ENCODE measurements at regions not wholly inside any gene's neighbourhood (a gene's known extent, or its start where the extent isn't known, plus 50 kb on each side); places are given as distances from the start of the nearest gene placed in this dataset.
"Not testable (repeated sequence)": the region's sequence is repeated elsewhere in the genome, so short reads cannot be mapped to it uniquely, and the experiment has no call there.

DNA sequence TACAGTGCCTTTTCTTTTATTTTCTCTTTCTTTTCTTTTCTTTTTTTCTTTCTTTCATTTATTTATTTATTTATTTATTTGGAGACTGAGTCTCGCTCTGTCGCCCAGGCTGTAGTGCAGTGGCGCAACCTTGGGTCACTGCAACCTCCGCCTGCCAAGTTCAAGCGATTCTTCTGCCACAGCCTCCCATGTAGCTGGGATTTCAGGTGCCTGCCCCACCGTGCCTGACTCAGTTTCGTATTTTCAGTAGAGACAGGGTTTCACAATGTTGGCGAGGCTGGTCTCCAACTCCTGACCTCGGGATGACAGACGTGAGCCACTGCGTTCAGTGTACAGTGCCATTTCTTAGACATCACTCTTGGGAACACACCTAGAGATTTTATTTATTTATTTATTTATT lies 110.0 kb upstream of the ANKRD30BL start:
- H3K4me3 ChIP-seq (ENCODE audit: low read depth, low read length) = not testable (repeated sequence)

DNA sequence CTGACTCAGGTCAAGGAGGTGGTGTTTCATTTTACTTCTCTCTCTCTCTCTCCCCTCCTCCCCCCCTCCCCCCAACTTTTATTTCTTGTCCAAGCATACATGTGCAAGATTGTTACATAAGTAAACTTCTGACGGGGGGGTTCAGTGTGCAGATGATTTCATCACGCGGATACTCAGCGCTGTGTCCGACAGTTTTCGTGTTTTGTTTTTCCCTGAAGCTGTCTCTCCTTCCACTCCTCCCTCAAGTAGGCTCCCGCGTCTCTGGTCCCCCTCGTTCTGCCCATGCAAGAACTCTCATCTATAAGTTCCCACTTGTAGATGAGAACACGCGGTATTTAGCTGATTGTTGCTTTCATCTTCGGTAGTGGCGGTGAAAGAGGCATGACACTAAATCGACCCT lies 111.0 kb upstream of the ANKRD30BL start:
- H3K4me3 ChIP-seq (ENCODE audit: low read depth, low read length) = no peak overlapping the region

- not testable (repeated sequence) for H3K4me3 ChIP-seq (ENCODE audit: low read depth, low read length)
These were observed 111.8 kb upstream of the ANKRD30BL start for GRCh38 chr2:132273585-132273984.

DNA sequence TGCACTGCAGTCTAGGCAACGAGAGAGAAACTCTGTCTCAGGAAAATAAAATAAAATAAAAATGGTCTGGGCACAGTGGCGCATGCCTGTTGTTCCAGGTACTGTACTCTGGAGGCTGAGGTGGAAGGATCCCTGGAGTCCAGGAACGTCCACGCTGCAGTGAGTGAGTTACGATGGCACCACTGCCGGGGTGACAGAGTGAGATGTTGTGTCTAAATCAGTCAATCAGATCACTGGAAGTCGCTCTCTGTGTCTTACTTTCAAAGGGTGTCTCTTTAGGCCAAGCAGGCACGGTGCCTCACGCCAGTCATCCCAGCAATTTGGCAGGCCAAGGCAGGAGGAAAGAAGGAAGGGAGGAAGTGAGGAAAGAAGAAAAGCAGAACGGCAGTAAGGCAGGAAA lies 112.2 kb upstream of the ANKRD30BL start:
- no peak overlapping the region for H3K4me3 ChIP-seq (ENCODE audit: low read depth, low read length)

DNA sequence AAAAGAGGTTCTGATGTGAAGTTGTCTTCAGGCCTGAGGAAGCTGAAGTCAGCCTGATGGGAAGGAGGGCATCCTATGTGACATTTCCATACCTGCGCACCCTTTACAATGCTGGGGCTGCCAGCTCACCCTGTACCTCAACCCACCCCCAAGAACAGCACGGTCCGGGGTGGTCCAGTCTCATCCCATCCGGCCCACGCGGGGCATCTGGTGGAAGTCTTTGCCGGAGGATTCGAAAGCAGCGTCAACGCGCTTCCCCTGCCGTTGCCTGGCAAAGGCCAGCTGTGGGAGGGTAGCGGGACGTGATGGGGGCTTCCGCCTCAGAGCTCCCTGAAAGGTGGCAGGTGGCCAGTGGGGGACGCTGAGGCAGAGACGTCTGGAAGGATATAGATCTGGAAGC lies 113.6 kb upstream of the ANKRD30BL start:
- no peak overlapping the region for H3K4me3 ChIP-seq (ENCODE audit: low read depth, low read length)

DNA sequence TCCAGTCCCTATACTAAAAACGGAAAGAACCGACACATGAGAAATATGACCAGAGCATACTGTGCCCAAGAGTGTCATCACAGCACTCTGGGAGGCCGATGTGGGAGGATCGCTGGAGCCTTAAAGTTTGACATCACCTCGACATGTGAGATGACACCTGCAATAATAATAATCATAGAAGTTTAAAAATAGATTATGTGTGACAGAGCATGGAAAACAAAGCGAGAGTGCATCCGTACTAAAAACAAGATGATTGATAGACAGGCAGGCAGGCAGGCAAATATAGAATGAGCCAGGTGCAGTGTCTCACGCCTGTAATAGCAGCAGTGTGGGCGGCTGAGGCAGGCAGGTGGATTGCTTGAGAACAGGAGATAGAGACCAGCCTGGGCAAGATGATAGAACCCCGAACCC lies 114.8 kb upstream of the ANKRD30BL start:
- H3K4me3 ChIP-seq (ENCODE audit: low read depth, low read length) = no peak overlapping the region

GRCh38 chr2:132278267-132278666 lies 116.5 kb upstream of the ANKRD30BL start:
- H3K4me3 ChIP-seq (ENCODE audit: low read depth, low read length) = no peak overlapping the region

GRCh38 chr2:132279344-132279743 lies 117.6 kb upstream of the ANKRD30BL start:
- no peak overlapping the region for H3K4me3 ChIP-seq (ENCODE audit: low read depth, low read length)

GRCh38 chr2:132279930-132280615 lies 118.3 kb upstream of the ANKRD30BL start:
- H3K4me3 ChIP-seq (ENCODE audit: low read depth, low read length) = no peak overlapping the region

DNA sequence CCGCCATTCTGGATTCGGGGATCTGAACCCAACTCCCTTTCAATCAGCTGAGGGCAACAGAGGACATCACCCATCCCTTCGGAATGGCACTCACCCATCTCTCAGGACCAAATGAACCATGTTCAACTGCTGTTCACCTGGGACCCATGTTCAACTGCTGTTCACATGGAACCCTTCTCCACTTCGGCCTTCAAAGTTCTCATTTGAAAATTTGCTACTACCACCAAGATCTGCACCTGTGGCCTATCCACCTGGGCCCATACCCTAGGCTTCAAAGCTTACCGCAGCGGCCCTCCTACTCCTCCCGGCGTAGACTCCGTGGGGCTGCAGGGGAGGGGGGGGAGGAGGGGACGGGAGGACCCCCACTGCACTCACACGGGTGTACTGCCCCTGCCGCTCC lies 119.2 kb upstream of the ANKRD30BL start:
- H3K4me3 ChIP-seq (ENCODE audit: low read depth, low read length) = no peak overlapping the region

GRCh38 chr2:132282104-132282503 lies 120.4 kb upstream of the ANKRD30BL start:
- H3K4me3 ChIP-seq (ENCODE audit: low read depth, low read length) = not testable (repeated sequence)

- no peak overlapping the region for H3K4me3 ChIP-seq (ENCODE audit: low read depth, low read length)
These were observed 121.2 kb upstream of the ANKRD30BL start for GRCh38 chr2:132282911-132283310.

GRCh38 chr2:132286289-132286911 lies 124.6 kb upstream of the ANKRD30BL start:
- H3K4me3 ChIP-seq (ENCODE audit: low read depth, low read length) = not testable (repeated sequence)

- H3K4me3 ChIP-seq (ENCODE audit: low read depth, low read length) = not testable (repeated sequence)
These were observed 126.2 kb upstream of the ANKRD30BL start for GRCh38 chr2:132287910-132288309.

GRCh38 chr2:132289138-132289537 lies 127.4 kb upstream of the ANKRD30BL start:
- H3K4me3 ChIP-seq (ENCODE audit: low read depth, low read length) = not testable (repeated sequence)

- H3K4me3 ChIP-seq (ENCODE audit: low read depth, low read length) = not testable (repeated sequence)
These were observed 126.8 kb upstream of the GPR39 start for GRCh38 chr2:132289812-132290211.

DNA sequence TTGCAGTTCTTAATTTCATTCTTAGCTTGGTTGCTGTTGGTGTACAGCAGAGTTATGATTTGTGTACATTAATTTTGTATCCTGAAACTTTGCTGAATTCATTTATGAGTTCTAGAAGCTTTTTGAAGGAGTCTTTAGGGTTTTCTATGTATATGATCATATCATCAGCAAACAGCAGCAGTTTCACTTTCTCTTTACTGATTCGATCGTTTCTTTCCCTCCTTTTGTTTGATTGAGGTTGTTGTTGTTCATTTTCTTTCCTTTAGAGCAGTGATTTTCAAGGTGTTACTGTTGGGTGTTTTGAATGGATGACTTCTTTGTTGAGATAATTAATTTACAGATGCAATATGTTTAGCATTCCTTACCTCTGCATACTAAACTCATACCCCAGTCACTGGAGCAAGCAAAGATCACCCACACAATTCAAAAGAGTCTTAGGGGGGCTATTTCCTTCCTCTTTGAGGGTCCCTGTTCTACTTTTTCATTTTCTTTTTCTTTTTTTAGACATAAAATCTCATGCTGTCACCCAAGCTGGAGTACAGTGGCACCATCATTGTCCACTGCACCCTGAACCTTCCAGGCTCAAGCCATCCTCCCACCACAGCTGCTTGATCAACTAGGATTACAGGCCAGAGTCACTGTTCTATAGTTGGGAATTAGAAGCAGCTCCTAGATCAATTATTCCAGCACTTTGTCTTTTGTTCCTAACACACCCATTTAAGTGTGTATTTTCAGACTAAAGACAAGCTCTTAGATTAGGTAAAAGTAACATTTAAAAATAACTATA lies 115.8 kb upstream of the GPR39 start:
- H3K4me3 ChIP-seq (ENCODE audit: low read depth, low read length) = not testable (repeated sequence)

DNA sequence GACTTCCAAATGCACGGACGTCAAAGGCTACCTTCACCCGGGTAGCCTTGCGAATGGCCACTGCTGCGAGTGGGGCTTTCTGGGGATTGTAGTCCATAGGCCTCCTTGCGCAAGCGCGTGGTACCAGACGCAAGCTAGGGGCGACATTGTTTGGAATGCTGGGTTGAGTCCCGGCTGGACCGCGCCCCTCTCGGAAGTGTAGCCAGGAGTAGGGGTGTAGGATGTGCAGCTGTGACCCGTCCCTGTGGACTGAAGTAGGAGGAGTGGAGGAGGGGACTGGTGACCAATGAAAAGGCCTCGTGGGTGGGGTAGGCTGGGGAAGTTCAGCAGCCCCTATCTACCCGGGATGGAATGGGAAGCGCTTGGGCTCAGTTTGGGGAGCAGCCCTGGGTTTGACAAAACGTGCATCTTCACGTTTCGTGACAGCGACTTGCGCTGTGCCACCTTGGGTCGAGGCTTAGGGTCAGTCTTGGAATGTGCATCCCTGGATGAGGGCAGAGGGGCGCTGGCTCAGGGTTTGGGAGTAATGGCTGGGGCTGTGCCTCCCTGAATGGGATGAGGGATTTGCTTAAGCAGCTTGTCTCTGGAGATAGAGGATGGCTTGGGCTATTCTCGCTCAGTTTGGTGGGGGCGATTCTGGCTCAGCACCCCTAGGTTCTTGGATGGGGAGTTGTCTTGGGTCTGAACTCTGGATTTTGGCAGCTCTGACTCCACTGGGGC lies 111.8 kb upstream of the GPR39 start:
- H3K4me3 ChIP-seq (ENCODE audit: low read depth, low read length) = peak overlapping the region; percentile 57

GRCh38 chr2:132307613-132308198 lies 108.9 kb upstream of the GPR39 start:
- not testable (repeated sequence) for H3K4me3 ChIP-seq (ENCODE audit: low read depth, low read length)

DNA sequence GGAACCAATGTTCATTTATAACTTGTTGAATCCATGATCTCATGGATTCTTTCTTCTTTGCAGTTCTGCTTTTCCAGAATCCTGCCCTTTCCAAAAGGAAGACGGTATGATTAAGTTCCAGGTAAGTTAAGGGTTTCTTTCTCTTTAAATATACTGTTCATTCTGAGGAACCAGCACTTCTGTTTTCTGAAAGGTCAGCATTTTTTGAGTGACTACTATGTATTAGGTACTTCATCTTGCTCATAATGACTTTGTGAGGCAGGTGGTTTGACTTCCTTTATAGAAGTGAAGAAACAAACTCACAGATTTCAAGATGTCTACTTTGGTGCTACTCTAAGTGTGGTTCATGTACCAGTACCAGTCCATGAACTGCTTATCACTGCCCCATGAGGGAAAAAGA lies 107.4 kb upstream of the GPR39 start:
- not testable (repeated sequence) for H3K4me3 ChIP-seq (ENCODE audit: low read depth, low read length)

- H3K4me3 ChIP-seq (ENCODE audit: low read depth, low read length) = not testable (repeated sequence)
These were observed 101.1 kb upstream of the GPR39 start for GRCh38 chr2:132315546-132315945.
